A549 (cell line): ENCODE measurements at regions not wholly inside any gene's neighbourhood (a gene's known extent, or its start where the extent isn't known, plus 50 kb on each side); places are given as distances from the start of the nearest gene placed in this dataset.

Experiments used
- ATAC-seq, 2 experiments: fragments of 200-7000 bp in 1 of 2; fragments of >200 bp in 1 of 2; cut with Nextera tagmentation in 1 of 2; cut with Tn5 transposase in 1 of 2; 3 replicates each; pipeline versions ENCODE4 v1.8.0 to v1.9.1; 2018 to 2020; ENCODE audit warnings: mild to moderate bottlenecking in 1 of 2, moderate library complexity in 1 of 2
- CTCF ChIA-PET: fragments of 300-600 bp; sonication (Branson Sonifier 250); formaldehyde crosslinking; extraction: SDS; loops from one replicate; lab custom pipeline; 2021; ENCODE audit warnings: antibody characterized with exemption, inconsistent platforms; lab: Yijun Ruan, JAX
- POLR2A ChIA-PET: fragments of 350-600 bp; formaldehyde crosslinking; extraction: SDS; loops from one replicate; lab custom pipeline; 2021; ENCODE audit warnings: antibody characterized with exemption, inconsistent platforms; lab: Yijun Ruan, JAX
- DNase-seq, 2 experiments: peaks; one replicate each; pipeline versions ENCODE4 v3.0.0 to v3.0.0-alpha.2; 2011 to 2016; ENCODE audit warnings: low read depth in 1 of 2, low spot score in 1 of 2
- FAIRE-seq: peaks from 2 replicates; lab custom pipeline; 2011; peaks lifted over from hg19 to GRCh38; lab: Jason Lieb, UNC
- H3K27ac ChIP-seq, 2 experiments: fragments of >200 bp; sonication (Bioruptor Twin); formaldehyde crosslinking; 3 replicates each; pipeline ENCODE4 v1.5.1; 2016 to 2017
- H3K4me1 ChIP-seq: fragments of >200 bp; sonication (Bioruptor Twin); formaldehyde crosslinking; 3 replicates; pipeline ENCODE4 v1.6.1; 2016
- H3K4me2 ChIP-seq: fragments of >200 bp; sonication (Bioruptor Twin); formaldehyde crosslinking; 3 replicates; pipeline ENCODE4 v1.6.1; 2016
- H3K4me3 ChIP-seq: fragments of >200 bp; sonication (Bioruptor Twin); formaldehyde crosslinking; 3 replicates; pipeline ENCODE4 v1.5.1; 2016
- H3K9me3 ChIP-seq: fragments of >200 bp; sonication (Bioruptor Twin); formaldehyde crosslinking; 3 replicates; pipeline ENCODE4 v1.6.1; 2016
- BHLHE40 ChIP-seq: IDR thresholded peaks from 2 replicates; pipeline ENCODE4 v1.6.1; 2012; ENCODE audit warnings: low read depth, low read length, inconsistent platforms
- CBX2 ChIP-seq: fragments of 200-600 bp; sonication (generic); IDR thresholded peaks from 2 replicates; pipeline ENCODE4 v1.6.1; 2016; ENCODE audit warnings: low read depth, mild to moderate bottlenecking, borderline replicate concordance
- CHD4 ChIP-seq: fragments of 200-600 bp; sonication (generic); IDR thresholded peaks from 2 replicates; pipeline ENCODE4 v1.6.1; 2016; ENCODE audit warnings: antibody characterized with exemption, mild to moderate bottlenecking, borderline replicate concordance
- EHMT2 ChIP-seq: fragments of 200-600 bp; sonication (generic); IDR thresholded peaks from 2 replicates; pipeline ENCODE4 v1.6.1; 2016; ENCODE audit warnings: antibody characterized with exemption, low read depth, mild to moderate bottlenecking, moderate library complexity
- FOSB ChIP-seq: fragments of 250-450 bp; sonication (Bioruptor Pico); IDR thresholded peaks from 2 replicates; pipeline ENCODE4 v1.5.0; 2020; ENCODE audit warnings: mild to moderate bottlenecking, moderate library complexity
- FOSL2 ChIP-seq, 2 experiments: fragments of 450-650 bp in 1 of 2; fragments of >200 bp in 1 of 2; sonication (Bioruptor Twin) in 1 of 2; formaldehyde crosslinking; IDR thresholded peaks; 2 replicates each; pipeline versions ENCODE4 v1.5.0 to v1.6.1; 2016 to 2020; ENCODE audit warnings: mild to moderate bottlenecking in 1 of 2, moderate library complexity in 1 of 2
- HMGXB4 ChIP-seq: fragments of 250-450 bp; sonication (Bioruptor Pico); IDR thresholded peaks from 2 replicates; pipeline ENCODE4 v1.5.0; 2021; ENCODE audit warnings: mild to moderate bottlenecking, moderate library complexity, borderline replicate concordance
- HOXA7 ChIP-seq: fragments of 250-450 bp; sonication (Bioruptor Pico); IDR thresholded peaks from 2 replicates; pipeline ENCODE4 v1.5.0; 2020; ENCODE audit warnings: mild to moderate bottlenecking, moderate library complexity
- MAFK ChIP-seq: fragments of 450-650 bp; IDR thresholded peaks from 2 replicates; pipeline ENCODE4 v1.6.1; 2014; ENCODE audit not compliant: partially characterized antibody
- MAZ ChIP-seq: fragments of 150-350 bp; IDR thresholded peaks from 2 replicates; pipeline ENCODE4 v1.6.1; 2014; ENCODE audit warnings: antibody characterized with exemption, low read depth, low read length, borderline replicate concordance
- MYC ChIP-seq: IDR thresholded peaks from 2 replicates; pipeline ENCODE4 v1.6.1; 2012; ENCODE audit warnings: mild to moderate bottlenecking, inconsistent platforms, low read length, improper control_type of control experiment, borderline replicate concordance
- NFE2L2 ChIP-seq: fragments of 150-350 bp; conservative IDR thresholded peaks from 2 replicates; pipeline ENCODE4 v1.6.1; 2014; ENCODE audit warnings: low read length
- NPAS2 ChIP-seq: fragments of 250-450 bp; sonication (Bioruptor Pico); IDR thresholded peaks from 2 replicates; pipeline ENCODE4 v1.8.0; 2022; ENCODE audit warnings: mild to moderate bottlenecking, moderate library complexity, borderline replicate concordance
- POLR2A ChIP-seq: IDR thresholded peaks from 2 replicates; pipeline ENCODE4 v1.6.1; 2012; ENCODE audit warnings: mild to moderate bottlenecking, low read length
- POLR2AphosphoS2 ChIP-seq: conservative IDR thresholded peaks from 2 replicates; pipeline ENCODE4 v1.6.1; 2012; ENCODE audit warnings: low read length, improper control_type of control experiment, inconsistent platforms
- RAD21 ChIP-seq, 2 experiments: fragments of >200 bp in 1 of 2; sonication (Bioruptor Twin) in 1 of 2; formaldehyde crosslinking in 1 of 2; IDR thresholded peaks in 1 of 2; conservative IDR thresholded peaks in 1 of 2; 2 replicates in 1 of 2; 3 replicates in 1 of 2; pipeline ENCODE4 v1.6.1; 2012 to 2018; ENCODE audit warnings: inconsistent platforms in 1 of 2
- RCOR1 ChIP-seq: fragments of 150-350 bp; IDR thresholded peaks from 2 replicates; pipeline ENCODE4 v1.6.1; 2014; ENCODE audit warnings: antibody characterized with exemption, low read length, low read depth
- RFX5 ChIP-seq: fragments of 450-650 bp; IDR thresholded peaks from 2 replicates; pipeline ENCODE4 v1.7.1; 2014; ENCODE audit warnings: antibody characterized with exemption, mild to moderate bottlenecking, moderate library complexity
- SMC3 ChIP-seq: fragments of >200 bp; sonication (Bioruptor Twin); formaldehyde crosslinking; IDR thresholded peaks from 3 replicates; pipeline ENCODE4 v1.6.1; 2018; ENCODE audit warnings: inconsistent platforms
- TFCP2L1 ChIP-seq: fragments of 250-450 bp; sonication (Bioruptor Pico); IDR thresholded peaks from 2 replicates; pipeline ENCODE4 v1.5.0; 2021; ENCODE audit warnings: mild to moderate bottlenecking
- ZC3H11A ChIP-seq: fragments of 450-650 bp; IDR thresholded peaks from 2 replicates; pipeline ENCODE4 v1.6.1; 2014; ENCODE audit warnings: antibody characterized with exemption, mild to moderate bottlenecking
- ZFP36 ChIP-seq: fragments of 450-650 bp; IDR thresholded peaks from 2 replicates; pipeline ENCODE4 v1.6.1; 2014; ENCODE audit warnings: borderline replicate concordance; ENCODE audit not compliant: partially characterized antibody
- ZNF302 ChIP-seq: fragments of 250-450 bp; sonication (Bioruptor Pico); IDR thresholded peaks from 2 replicates; pipeline ENCODE4 v1.9.0; 2021; ENCODE audit warnings: inconsistent platforms, mild to moderate bottlenecking, moderate library complexity
- WGBS: methylation state at CpG from one replicate; pipeline ENCODE4 v1.1.6; 2017; ENCODE audit errors: missing lambda C conversion rate; 5-methylcytosine and 5-hydroxymethylcytosine counted together
- TF ChIP-seq, protein P1 (sequence below): IDR thresholded peaks from 2 replicates; pipeline ENCODE4 v1.6.1; 2012
- TF ChIP-seq, protein P2 (sequence below): fragments of 450-650 bp; IDR thresholded peaks from 2 replicates; pipeline ENCODE4 v1.6.1; 2014; ENCODE audit warnings: antibody characterized with exemption

DNA sequence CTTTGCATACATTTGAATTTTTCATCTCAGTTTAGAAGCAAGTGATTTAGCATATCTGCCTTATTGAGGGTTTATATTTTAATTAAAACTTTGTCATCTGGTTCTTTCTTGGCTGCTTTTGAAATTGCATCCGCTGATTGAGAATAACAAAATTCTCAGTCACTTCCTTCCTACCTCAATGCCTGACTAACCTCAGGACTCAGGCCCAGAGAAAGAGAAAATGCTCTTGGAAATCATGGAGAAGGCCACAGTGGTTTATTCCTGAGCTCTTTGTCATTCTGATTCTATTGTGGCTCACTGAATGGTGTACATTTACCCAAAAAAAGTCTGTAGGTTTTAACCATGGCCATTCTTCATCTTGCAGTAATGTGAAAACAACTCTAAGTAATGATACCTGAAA, 533.9 kb downstream of the TBL1XR1 start:
- no peaks in the 10 kb centered on the region for H3K9me3 ChIP-seq
- TF ChIP-seq ZNF302 (CRISPR knock-in tag) (no peak), NPAS2 (CRISPR knock-in tag) (no peak)
- no peak for ATAC-seq
- no peaks in the 10 kb centered on the region for H3K4me1 ChIP-seq
- H3K4me2 ChIP-seq, result no peak overlapping the region
- H3K27ac ChIP-seq, result no peak overlapping the region
- FAIRE-seq, result no peak
- POLR2A ChIA-PET, result no interaction called here
- WGBS, result 78% methylated on average over 1 of the region's 1 CpG
- H3K4me3 ChIP-seq, result no peak overlapping the region
- CTCF ChIA-PET, result no interaction called here
- DNase-seq, result no peak

- POLR2A ChIA-PET, result no interaction called here
- CTCF ChIA-PET, result no interaction called here
- FAIRE-seq (no peak), ATAC-seq (no peak), DNase-seq (no peak)
- 55% methylated on average over 2 of the region's 2 CpGs for WGBS
- no peak overlapping the region for H3K4me3 ChIP-seq
- no peaks in the 10 kb centered on the region for H3K9me3 ChIP-seq
- no peak overlapping the region for H3K4me2 ChIP-seq
- H3K4me1 ChIP-seq, result no peaks in the 10 kb centered on the region
- no peak for TF ChIP-seq FOSL2 (IDR thresholded peaks at IDR 0.05)
- no peak; the same call in 1 of the 2 replicates for TF ChIP-seq FOSL2 (CRISPR knock-in tag; IDR thresholded peaks at IDR 0.05)
- TF ChIP-seq EHMT2, result no peak
- TF ChIP-seq FOSB (CRISPR knock-in tag), result no peak
- no peak for TF ChIP-seq TFCP2L1 (CRISPR knock-in tag)
- TF ChIP-seq, protein P1, sequence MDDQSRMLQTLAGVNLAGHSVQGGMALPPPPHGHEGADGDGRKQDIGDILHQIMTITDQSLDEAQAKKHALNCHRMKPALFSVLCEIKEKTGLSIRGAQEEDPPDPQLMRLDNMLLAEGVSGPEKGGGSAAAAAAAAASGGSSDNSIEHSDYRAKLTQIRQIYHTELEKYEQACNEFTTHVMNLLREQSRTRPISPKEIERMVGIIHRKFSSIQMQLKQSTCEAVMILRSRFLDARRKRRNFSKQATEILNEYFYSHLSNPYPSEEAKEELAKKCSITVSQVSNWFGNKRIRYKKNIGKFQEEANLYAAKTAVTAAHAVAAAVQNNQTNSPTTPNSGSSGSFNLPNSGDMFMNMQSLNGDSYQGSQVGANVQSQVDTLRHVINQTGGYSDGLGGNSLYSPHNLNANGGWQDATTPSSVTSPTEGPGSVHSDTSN, result no peak
- TF ChIP-seq CHD4, result no peak
- TF ChIP-seq HMGXB4 (CRISPR knock-in tag), result no peak
- no peak for TF ChIP-seq MAFK
- H3K27ac ChIP-seq, result no peak overlapping the region
Observed at GRCh38 chr3:176661432-176661964, 535.8 kb downstream of the TBL1XR1 start.

DNA sequence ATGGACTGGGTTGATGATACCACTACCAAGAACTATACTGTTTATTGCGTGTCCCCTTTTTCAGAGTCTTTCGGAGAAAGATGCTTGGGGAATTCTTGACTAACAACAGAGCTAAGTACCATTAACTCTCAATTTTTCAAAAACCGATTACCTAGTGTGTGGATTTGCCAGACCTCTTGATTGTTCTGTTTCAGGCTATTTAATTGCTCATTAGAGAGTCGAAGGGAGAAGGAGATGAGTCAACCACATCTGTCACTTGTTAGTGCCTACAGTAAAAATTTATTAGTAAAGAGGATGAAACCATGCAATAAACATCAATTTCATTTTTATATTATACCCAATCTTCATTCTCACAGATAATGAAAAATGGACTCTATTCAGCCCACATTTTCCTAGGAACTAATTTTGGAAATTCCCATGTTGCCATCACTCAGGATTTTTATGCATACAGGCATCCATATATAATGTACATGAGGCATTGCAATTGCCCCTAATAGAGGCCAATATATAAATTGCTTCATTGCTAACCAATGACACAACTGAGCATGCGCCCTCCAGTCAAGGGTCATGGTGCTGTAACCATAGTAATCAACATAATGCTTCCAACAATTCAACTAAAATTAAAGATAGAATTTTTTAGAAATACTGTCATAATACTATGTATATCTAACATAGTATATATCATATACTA, 541.7 kb downstream of the TBL1XR1 start:
- TF ChIP-seq POLR2AphosphoS2 (no peak), ZC3H11A (no peak)
- TF ChIP-seq, all 56 proteins: peak for 0
- no peaks in the 10 kb centered on the region for H3K4me1 ChIP-seq
- FAIRE-seq (no peak), DNase-seq (no peak), ATAC-seq (no peak)
- ChIA-PET CTCF (interaction anchor here (1.1 kb wide), 1 partner anchor 9 kb away, joined by 3 read pairs; no protein-coding TSS in a partner anchor), POLR2A (no interaction called here)
- no peak overlapping the region for H3K4me2 ChIP-seq
- H3K4me3 ChIP-seq, result no peak overlapping the region
- H3K9me3 ChIP-seq, result no peaks in the 10 kb centered on the region
- 18% methylated on average over 5 of the region's 5 CpGs for WGBS
- H3K27ac ChIP-seq, result no peak overlapping the region

- FAIRE-seq (no peak), DNase-seq (no peak), ATAC-seq (no peak)
- no peaks in the 10 kb centered on the region for H3K9me3 ChIP-seq
- no peak overlapping the region for H3K27ac ChIP-seq
- POLR2A ChIA-PET, result no interaction called here
- H3K4me2 ChIP-seq, result no peak overlapping the region
- CTCF ChIA-PET, result no interaction called here
- 3% methylated on average over 3 of the region's 3 CpGs for WGBS
- TF ChIP-seq POLR2A (no peak), MYC (no peak), EHMT2 (no peak), ZNF302 (CRISPR knock-in tag) (no peak), RAD21 (conservative IDR thresholded peaks at IDR 0.05 in 1 of 2, IDR thresholded peaks at IDR 0.05 in 1 of 2) (no peak), ZFP36 (no peak), NFE2L2 (no peak), CHD4 (no peak), RCOR1 (no peak), CBX2 (no peak), BHLHE40 (no peak), SMC3 (no peak), HOXA7 (CRISPR knock-in tag) (no peak), RFX5 (no peak), MAZ (no peak)
- TF ChIP-seq, protein P2, sequence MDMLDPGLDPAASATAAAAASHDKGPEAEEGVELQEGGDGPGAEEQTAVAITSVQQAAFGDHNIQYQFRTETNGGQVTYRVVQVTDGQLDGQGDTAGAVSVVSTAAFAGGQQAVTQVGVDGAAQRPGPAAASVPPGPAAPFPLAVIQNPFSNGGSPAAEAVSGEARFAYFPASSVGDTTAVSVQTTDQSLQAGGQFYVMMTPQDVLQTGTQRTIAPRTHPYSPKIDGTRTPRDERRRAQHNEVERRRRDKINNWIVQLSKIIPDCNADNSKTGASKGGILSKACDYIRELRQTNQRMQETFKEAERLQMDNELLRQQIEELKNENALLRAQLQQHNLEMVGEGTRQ, result no peak
- no peaks in the 10 kb centered on the region for H3K4me1 ChIP-seq
- no peak overlapping the region for H3K4me3 ChIP-seq
Observed at GRCh38 chr3:176651622-176652021, 545.7 kb downstream of the TBL1XR1 start.
